Activated T-helper 2 cell treated with anti-CD3 and anti-CD28 coated beads, Interferon-gamma antibody, Interleukin-2, Interleukin-4, amounts not matched to agents 10 μg/mL and 5 μg/mL and 100 μg/mL, durations not matched to agents 14 hours and 24 hours and 36 hours (primary cell): ENCODE measurements at regions not wholly inside any gene's neighbourhood (a gene's known extent, or its start where the extent isn't known, plus 50 kb on each side); places are given as distances from the start of the nearest gene placed in this dataset.

Experiments
- DNase-seq: peaks from one replicate; pipeline ENCODE4 v3.0.0; 2021; ENCODE audit warnings: low spot score
- H3K27ac Mint-ChIP-seq: one replicate; pipeline ENCODE4 v1.8.0; 2021; ENCODE audit warnings: mixed read lengths
- H3K27me3 Mint-ChIP-seq: one replicate; pipeline ENCODE4 v1.8.0; 2021; ENCODE audit warnings: low read depth, mixed read lengths
- H3K36me3 Mint-ChIP-seq: one replicate; pipeline ENCODE4 v1.8.0; 2021; ENCODE audit warnings: low read depth, mixed read lengths
- H3K4me1 Mint-ChIP-seq: one replicate; pipeline ENCODE4 v1.8.0; 2021; ENCODE audit warnings: low read depth, mixed read lengths
- H3K4me3 Mint-ChIP-seq: one replicate; pipeline ENCODE4 v1.8.0; 2021; ENCODE audit warnings: low read depth, mild to moderate bottlenecking, moderate library complexity, mixed read lengths
- H3K9me3 Mint-ChIP-seq: one replicate; pipeline ENCODE4 v1.8.0; 2021; ENCODE audit warnings: mixed read lengths
- intact Hi-C: fragments of 100-400 bp; cut with micrococcal nuclease; formaldehyde crosslinking; loops from one replicate; pipeline ENCODE4 v1.15.1; 2023

DNA sequence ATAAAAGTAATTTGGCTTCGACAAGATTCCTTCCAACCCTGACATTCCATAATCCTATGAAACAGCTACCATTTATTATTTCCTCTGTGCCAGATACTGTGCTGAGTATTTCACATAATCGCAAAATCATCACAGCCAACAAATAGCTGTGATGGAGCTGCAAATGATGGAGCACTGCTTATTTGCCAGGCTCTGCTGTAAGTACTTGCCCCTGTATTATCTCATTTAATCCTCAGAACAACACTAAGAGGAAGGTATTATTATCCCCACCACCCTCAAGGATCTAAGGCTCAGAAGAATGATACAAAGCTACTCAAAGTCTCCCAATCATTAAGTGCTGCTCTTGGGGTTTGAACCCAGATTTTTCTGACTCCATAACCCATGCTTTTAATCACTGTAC is 145.5 kb downstream of the CCDC34 start:
- no peak for DNase-seq
- Mint-ChIP-seq H3K9me3 (no peaks in the 10 kb centered on the region), H3K27ac (no peak overlapping the region), H3K4me1 (no peaks in the 10 kb centered on the region), H3K36me3 (no peaks in the 10 kb centered on the region), H3K27me3 (no peaks in the 10 kb centered on the region), H3K4me3 (no peak overlapping the region)
- intact Hi-C loops = no loop called here

DNA sequence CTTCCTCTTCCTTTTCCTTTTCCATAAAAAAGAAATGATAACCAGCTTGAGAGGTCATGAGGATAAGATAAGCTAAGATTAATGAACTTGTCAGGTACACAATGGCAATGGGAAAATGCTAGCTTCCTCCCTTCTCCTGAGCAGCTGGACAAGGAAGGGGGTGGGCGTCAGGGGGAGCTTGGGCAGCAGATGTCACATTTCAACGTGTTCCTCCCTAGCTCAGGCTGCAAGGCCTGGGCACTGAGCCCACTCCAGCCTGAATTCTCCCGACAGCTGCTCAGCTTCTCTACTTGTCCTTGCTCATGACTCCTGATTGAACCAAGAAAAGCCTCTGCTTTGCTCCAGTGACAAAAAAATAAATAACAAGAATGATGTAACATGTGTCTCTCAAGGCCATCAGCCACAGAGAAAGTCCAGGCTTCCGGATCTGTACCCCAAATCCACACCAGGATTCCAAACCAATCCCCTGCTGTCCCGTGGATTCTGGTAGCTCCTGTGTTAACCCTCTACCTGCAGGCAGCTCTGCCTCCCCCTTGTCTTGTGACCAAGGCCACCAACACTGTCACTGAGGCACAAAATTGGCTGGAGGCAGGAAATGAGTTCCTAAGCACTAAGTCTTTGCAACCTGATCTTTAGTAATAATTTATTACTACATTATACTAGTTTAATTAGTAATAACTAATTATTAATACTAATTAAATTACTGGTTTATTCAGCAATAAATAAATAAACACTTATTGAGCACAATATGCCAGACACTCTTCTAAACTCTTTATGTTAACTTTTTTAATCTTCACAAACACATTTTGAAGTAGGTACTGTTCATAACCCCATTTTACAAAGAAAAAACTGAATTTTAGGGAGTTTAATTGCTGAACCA is 146.5 kb downstream of the CCDC34 start:
- H3K4me3 Mint-ChIP-seq = no peak overlapping the region
- intact Hi-C loops = no loop called here
- no peaks in the 10 kb centered on the region for H3K9me3 Mint-ChIP-seq
- H3K4me1 Mint-ChIP-seq = no peaks in the 10 kb centered on the region
- no peaks in the 10 kb centered on the region for H3K36me3 Mint-ChIP-seq
- H3K27ac Mint-ChIP-seq = no peak overlapping the region
- no peak for DNase-seq
- H3K27me3 Mint-ChIP-seq = no peaks in the 10 kb centered on the region

DNA sequence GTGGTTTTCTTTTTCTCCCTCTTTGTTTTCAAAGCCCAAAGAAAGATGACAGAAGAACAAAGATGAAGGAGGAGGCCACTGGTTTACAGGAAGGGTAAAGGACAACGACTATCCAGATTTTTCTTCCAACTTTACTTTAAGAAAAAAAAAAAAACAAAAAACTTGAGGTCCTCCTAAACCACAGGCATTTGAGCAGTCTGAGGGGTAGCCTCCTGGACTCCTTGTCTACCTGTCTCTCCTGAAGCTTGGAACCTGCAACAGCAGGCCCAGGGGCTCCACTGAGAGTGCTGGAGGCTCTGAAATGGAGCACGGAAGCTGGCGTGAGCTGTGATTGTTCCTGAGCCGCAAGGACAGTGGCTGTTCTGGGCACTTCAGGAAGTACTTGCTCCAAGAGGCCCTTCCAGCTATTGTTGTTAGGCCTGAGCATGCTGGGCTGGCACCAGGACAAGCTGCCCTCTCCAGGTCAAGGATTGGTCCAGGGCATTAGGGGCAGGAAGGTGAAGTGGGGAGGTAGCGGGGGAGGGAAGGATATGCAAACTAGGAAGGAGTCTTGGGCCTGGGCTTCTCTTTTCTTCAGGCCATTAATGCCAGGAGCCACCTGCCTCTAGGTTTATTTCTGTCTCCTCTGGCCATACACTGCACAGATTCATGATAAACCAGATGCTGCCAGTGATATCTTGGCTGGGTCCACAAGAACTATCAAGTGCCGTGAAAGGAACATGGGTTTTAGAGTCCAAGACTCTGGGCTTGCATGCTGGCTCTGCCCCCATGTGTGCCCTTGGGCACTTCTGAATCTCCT is 147.3 kb downstream of the CCDC34 start:
- intact Hi-C loops = no loop called here
- no peak overlapping the region for H3K27ac Mint-ChIP-seq
- no peak for DNase-seq
- no peaks in the 10 kb centered on the region for H3K9me3 Mint-ChIP-seq
- H3K4me3 Mint-ChIP-seq = no peak overlapping the region
- H3K4me1 Mint-ChIP-seq = no peaks in the 10 kb centered on the region
- H3K27me3 Mint-ChIP-seq = no peaks in the 10 kb centered on the region
- no peaks in the 10 kb centered on the region for H3K36me3 Mint-ChIP-seq

DNA sequence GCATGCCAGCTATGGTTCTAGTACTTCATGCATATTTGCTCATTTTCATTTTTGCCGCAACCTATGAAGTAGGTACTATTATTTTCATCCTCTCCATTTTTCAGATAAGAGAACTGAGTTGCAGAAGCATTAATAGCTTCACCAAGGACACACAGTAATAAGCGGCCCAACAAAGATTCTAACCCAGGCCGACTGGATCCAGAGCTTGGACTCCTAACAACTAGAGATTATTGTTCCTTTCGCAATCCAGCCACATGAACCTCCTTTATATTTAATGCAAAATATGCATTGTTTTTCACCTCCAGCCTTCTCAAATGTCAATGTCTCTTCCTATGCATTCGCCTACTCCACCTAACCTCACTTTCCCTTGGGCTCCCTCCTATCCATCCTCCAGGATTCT is 148.3 kb downstream of the CCDC34 start:
- Mint-ChIP-seq H3K4me3 (no peak overlapping the region), H3K36me3 (no peaks in the 10 kb centered on the region), H3K27me3 (no peaks in the 10 kb centered on the region), H3K9me3 (no peaks in the 10 kb centered on the region), H3K27ac (no peak overlapping the region), H3K4me1 (no peaks in the 10 kb centered on the region)
- intact Hi-C loops = no loop called here
- no peak for DNase-seq

DNA sequence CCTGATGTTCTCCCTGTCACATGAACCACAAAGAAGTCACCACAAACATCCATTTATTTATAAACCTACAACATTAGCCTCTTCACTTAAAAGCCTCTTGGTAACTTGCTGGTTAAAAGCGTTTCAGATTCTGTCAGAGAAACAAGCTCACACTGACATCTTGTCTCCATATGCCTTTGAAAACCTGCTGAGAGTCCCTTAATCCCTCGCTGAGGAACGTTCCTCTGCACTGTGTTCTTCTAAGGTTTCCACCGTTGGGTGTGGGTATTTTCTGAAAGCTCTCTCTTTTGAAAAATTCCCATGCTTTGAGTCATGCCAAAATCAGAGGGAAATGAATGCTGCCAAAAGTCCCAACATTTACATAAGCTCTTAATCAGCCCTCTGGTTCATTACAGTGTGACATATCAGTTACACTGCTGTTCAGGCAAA is 149.8 kb downstream of the CCDC34 start:
- Mint-ChIP-seq H3K27me3 (no peaks in the 10 kb centered on the region), H3K9me3 (no peaks in the 10 kb centered on the region), H3K27ac (no peak overlapping the region), H3K4me1 (no peaks in the 10 kb centered on the region), H3K4me3 (no peak overlapping the region), H3K36me3 (no peaks in the 10 kb centered on the region)
- DNase-seq = no peak
- intact Hi-C loops = no loop called here

DNA sequence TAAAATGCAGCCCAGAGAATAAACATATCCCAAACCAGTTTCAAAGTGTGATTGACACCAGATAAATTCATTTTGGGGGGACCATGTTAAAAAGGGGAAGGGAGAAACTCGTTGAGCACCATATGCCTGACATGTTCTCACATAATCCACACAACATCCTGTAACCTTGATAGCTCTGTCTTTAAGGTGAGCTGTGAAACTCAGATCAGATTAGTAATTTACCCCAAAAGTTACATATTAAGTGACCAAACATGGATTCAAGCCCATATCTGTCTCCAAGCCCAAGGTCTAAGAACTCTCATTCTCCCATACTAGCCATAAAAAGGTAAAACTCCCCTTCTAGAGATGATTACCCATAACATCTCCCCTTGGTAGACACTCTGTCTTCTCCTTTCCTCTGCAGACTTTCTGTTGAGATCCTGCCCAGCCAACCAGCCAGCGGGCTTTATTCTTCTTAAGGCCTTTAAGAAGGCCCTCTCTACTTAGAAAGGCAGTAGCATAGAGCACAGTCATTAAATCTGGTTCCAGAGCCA is 150.7 kb downstream of the CCDC34 start:
- Mint-ChIP-seq H3K9me3 (no peaks in the 10 kb centered on the region), H3K4me3 (no peak overlapping the region), H3K27me3 (no peaks in the 10 kb centered on the region), H3K4me1 (no peaks in the 10 kb centered on the region), H3K36me3 (no peaks in the 10 kb centered on the region), H3K27ac (no peak overlapping the region)
- intact Hi-C loops = no loop called here
- no peak for DNase-seq

DNA sequence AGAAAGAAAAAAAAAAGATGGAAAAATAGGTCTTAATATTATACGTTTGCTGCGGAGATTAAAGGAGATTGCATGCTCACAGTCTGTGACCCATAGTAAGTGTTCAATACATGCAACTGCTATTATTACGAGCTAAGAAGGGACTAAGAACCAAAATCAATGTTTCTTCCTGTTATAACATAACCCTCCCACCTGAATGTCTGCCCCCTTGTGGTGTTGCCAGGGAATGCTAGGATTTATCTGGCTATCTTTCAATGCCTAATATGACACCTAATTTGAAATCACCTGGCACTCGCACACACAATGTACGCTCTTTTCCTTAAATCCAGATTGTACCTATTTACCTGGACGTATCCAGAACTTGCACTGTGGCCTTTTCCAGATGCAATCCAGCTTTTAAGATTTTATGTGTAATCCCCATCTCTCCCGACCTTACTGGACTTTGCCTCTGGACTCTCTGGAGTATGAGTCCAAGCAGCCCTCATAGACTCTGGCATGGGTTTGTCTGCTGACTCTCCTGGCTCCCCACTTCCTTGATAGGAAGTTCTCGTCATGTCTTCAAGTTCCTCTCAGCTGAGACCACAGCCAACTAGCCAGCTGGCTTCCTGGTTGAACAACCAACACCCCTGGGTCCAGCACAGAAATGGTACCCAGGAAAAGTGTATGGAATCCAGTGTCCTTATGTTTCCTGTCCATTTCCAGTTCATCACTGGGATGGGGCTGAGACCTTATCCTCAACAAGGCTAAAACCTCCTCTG is 151.5 kb downstream of the CCDC34 start:
- no peaks in the 10 kb centered on the region for H3K4me1 Mint-ChIP-seq
- H3K36me3 Mint-ChIP-seq = no peaks in the 10 kb centered on the region
- intact Hi-C loops = no loop called here
- no peak overlapping the region for H3K27ac Mint-ChIP-seq
- H3K4me3 Mint-ChIP-seq = no peak overlapping the region
- no peaks in the 10 kb centered on the region for H3K27me3 Mint-ChIP-seq
- DNase-seq = no peak
- no peaks in the 10 kb centered on the region for H3K9me3 Mint-ChIP-seq

DNA sequence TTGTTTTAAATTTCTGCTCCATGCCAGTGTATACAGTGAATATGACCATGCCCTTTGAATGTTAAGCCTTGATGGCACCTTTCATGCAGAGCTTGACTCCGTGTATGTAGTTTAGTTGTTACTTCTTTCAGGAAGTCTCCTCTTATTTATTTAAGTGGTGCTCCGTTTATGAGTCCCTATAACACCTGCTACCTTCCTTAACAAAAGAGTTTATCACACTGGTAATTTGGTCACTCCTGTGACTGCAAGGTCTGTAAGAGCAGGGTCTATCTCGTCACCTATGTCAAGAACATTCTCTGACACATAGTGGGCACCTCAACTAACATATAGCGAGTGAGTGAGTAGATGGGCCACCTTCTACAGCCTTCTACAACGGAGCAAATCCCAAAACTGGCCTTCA is 152.5 kb downstream of the CCDC34 start:
- intact Hi-C loops = no loop called here
- no peak for DNase-seq
- H3K9me3 Mint-ChIP-seq = no peaks in the 10 kb centered on the region
- no peak overlapping the region for H3K4me3 Mint-ChIP-seq
- H3K4me1 Mint-ChIP-seq = no peaks in the 10 kb centered on the region
- no peak overlapping the region for H3K27ac Mint-ChIP-seq
- no peaks in the 10 kb centered on the region for H3K27me3 Mint-ChIP-seq
- no peaks in the 10 kb centered on the region for H3K36me3 Mint-ChIP-seq

DNA sequence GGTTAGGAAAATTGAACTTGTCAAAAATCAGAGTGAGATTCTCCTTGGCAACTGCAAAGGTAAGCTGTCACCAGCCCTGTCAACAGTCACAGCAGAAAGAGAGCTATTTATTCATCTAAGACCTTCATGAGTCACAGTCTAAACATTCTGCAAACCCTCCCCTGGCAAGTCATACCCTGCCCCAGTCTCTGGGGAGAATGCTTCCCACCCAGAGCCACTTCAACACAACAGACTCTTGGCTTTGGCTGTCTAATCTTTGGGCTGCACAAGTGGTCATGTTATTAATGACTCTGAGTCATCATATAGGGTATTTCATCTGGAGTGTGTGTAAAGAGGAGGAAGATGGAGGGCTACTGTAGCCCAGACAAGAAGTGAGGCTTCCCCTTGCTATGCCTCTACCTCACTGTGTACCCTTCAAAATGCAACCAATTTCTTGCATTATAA is 153.4 kb downstream of the CCDC34 start:
- H3K4me3 Mint-ChIP-seq = no peak overlapping the region
- intact Hi-C loops = no loop called here
- no peaks in the 10 kb centered on the region for H3K36me3 Mint-ChIP-seq
- H3K27me3 Mint-ChIP-seq = no peaks in the 10 kb centered on the region
- no peaks in the 10 kb centered on the region for H3K9me3 Mint-ChIP-seq
- no peak overlapping the region for H3K27ac Mint-ChIP-seq
- H3K4me1 Mint-ChIP-seq = no peaks in the 10 kb centered on the region
- no peak for DNase-seq

DNA sequence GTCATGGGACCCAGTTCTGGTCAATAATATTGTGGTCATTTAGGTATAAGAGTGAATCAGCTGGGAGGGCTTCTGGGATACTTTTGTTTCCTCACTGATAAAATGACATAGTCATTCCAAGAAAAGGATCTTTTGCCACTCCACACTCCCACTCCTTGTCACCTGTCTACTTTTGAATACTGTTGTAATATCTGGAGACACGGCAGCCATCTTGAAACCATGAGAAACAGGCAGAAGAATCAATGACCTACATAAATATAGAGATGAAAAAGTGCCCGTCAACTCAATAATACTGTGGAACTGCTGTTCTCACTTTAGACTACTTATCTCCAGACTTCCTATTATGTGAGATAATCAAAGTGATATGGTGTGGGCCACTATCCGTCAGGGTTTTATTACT is 154.2 kb downstream of the CCDC34 start:
- Mint-ChIP-seq H3K27ac (no peak overlapping the region), H3K9me3 (no peaks in the 10 kb centered on the region), H3K4me1 (no peaks in the 10 kb centered on the region), H3K27me3 (no peaks in the 10 kb centered on the region), H3K36me3 (no peaks in the 10 kb centered on the region), H3K4me3 (no peak overlapping the region)
- intact Hi-C loops = no loop called here
- no peak for DNase-seq

DNA sequence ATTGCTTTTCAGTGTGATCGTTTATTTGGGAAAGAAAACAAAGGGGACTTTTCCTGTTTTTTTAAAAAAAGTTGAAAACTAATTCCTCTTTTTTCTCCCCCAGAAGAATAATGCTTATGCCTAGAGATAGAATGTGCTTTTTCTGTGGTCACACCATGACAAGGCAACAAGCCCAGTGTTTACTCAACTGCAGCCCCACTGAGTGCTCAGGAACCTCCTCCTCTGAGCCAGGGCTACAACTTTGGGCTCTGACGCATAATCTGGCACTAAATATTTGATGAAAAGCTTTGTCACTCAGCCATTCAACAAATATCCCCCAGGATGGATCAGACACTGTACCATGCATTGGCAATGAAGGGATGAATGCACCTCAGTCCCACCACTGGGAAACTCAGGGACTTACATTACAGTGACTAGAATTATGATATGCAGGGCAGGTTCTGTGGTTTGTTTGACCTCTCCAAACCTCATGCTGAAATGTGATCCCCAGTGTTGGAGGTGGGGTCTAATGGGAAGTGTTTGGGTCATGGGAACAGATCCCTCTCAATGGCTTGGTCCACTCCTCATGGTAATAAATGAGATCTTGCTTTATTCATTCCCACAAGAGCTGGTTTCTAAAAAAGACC is 155.9 kb downstream of the CCDC34 start:
- no peak for DNase-seq
- Mint-ChIP-seq H3K4me3 (no peak overlapping the region), H3K9me3 (no peaks in the 10 kb centered on the region), H3K36me3 (no peaks in the 10 kb centered on the region), H3K4me1 (no peaks in the 10 kb centered on the region), H3K27me3 (no peaks in the 10 kb centered on the region), H3K27ac (no peak overlapping the region)
- intact Hi-C loops = no loop called here

DNA sequence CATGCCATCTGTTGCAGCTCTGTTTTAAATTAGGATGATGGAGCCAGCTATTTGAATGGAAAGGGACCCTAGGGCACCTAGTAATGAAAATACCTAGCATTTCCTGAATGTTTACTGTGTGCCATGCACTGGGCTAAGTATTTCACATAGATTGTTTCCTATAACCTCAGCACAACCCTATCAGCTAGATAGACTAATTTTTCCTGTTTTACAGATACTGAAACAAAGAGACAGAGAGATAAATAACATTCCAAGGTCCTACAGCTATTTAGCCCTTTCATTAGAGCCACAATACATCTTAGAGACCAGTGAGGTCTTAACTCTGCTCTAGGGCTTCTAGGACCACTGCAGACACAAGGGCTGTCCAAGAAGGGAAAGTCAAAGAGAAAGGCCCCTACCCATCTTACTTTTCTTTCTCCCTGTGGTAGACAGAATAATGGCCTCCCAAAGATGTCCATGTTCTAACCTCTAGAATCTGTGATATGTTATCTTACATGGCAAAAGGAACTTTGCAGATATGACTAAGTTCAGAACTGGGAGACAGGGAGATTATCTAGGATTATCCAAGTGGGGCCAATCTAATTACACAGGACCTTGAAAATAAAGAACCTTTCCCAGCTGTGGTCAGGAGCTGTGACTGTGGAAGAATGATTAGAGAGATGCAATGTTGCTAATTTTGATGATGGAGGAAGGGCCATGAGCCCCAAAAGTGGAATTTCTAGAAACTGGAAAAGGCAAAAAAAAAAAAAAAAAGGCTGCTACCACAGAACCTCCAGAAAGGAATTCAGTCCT is 157.0 kb downstream of the CCDC34 start:
- no peaks in the 10 kb centered on the region for H3K9me3 Mint-ChIP-seq

More for the DNA sequence above, 157.0 kb downstream of the CCDC34 start:
- intact Hi-C loops = no loop called here
- H3K36me3 Mint-ChIP-seq = no peaks in the 10 kb centered on the region
- no peak overlapping the region for H3K4me3 Mint-ChIP-seq
- DNase-seq = no peak
- H3K27me3 Mint-ChIP-seq = no peaks in the 10 kb centered on the region
- H3K4me1 Mint-ChIP-seq = no peaks in the 10 kb centered on the region
- no peak overlapping the region for H3K27ac Mint-ChIP-seq
